ENCODE measurements at regions not wholly inside any gene's neighbourhood (a gene's known extent, or its start where the extent isn't known, plus 50 kb on each side); places are given as distances from the start of the nearest gene placed in this dataset.

DNA sequence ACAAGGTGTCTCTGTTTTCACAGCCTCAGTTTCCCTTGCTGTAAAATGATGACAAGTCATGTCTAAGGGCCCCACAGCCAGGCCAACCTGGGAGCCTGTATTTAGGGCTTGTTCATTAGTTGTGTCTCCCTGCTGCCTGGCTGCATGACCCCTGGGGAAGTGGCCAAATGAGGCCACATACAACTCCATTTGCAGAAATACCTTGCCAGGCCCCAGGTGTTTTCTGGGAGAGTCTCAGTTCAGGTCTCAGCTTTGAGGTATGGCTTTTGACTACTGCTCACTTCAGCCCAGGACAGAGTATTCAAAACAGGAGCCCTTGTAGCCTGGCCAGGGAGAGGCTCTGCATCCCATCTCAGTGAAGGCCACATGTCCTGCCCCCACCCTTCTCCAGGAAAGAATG is 202.5 kb upstream of the MAMLD1 start:
- no peak for TF ChIP-seq EZH2 (IDR thresholded peaks at IDR 0.05; ENCODE audit: borderline replicate concordance)
- TF ChIP-seq, protein P1, sequence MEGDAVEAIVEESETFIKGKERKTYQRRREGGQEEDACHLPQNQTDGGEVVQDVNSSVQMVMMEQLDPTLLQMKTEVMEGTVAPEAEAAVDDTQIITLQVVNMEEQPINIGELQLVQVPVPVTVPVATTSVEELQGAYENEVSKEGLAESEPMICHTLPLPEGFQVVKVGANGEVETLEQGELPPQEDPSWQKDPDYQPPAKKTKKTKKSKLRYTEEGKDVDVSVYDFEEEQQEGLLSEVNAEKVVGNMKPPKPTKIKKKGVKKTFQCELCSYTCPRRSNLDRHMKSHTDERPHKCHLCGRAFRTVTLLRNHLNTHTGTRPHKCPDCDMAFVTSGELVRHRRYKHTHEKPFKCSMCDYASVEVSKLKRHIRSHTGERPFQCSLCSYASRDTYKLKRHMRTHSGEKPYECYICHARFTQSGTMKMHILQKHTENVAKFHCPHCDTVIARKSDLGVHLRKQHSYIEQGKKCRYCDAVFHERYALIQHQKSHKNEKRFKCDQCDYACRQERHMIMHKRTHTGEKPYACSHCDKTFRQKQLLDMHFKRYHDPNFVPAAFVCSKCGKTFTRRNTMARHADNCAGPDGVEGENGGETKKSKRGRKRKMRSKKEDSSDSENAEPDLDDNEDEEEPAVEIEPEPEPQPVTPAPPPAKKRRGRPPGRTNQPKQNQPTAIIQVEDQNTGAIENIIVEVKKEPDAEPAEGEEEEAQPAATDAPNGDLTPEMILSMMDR (IDR thresholded peaks at IDR 0.05; ENCODE audit: poor library complexity) = no peak
- TF ChIP-seq EZH2phosphoT487 (IDR thresholded peaks at IDR 0.05; ENCODE audit: low read depth, severe bottlenecking, unreplicated experiment) = no peak
- no peaks in the 10 kb centered on the region for H3K27me3 ChIP-seq
- H3K4me3 ChIP-seq = no peak overlapping the region
- no peaks in the 10 kb centered on the region for H3K4me1 ChIP-seq (ENCODE audit: insufficient read depth)
- no peak overlapping the region for H3K27ac ChIP-seq
- no peaks in the 10 kb centered on the region for H3K36me3 ChIP-seq (replicated peaks; ENCODE audit: insufficient read depth, low read depth)
- H3K79me2 ChIP-seq = no peaks in the 10 kb centered on the region
- H3K9me2 ChIP-seq (replicated peaks; ENCODE audit: insufficient read depth) = no peaks in the 10 kb centered on the region
- no peak for DNase-seq (ENCODE audit: low spot score)
- H3K9me3 ChIP-seq (ENCODE audit: low read depth) = no peaks in the 10 kb centered on the region
- H4K20me1 ChIP-seq (ENCODE audit: insufficient read depth, poor library complexity, severe bottlenecking) = no peaks in the 10 kb centered on the region
- no peak overlapping the region for H2AFZ ChIP-seq
- H3K4me2 ChIP-seq = no peak overlapping the region

DNA sequence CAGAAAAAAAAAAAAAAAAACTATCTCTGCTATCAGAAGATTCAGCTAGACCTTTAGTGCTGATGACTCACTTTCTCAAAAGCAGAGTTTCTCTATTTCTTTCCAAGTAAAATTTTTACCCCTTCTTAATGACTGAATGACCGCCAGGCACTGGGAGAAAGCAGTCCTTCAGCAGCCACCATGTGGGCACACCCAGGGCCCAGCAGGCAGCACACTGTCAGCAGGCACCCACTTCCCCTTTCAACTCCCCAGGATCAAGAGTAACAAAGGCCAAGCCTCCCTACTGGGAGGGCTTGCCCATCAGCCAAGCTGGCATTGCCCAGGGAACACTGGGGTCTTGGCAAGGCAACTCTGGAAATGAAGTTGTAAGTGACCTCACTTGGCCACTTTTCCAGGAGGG is 201.9 kb upstream of the MAMLD1 start:
- 63% methylated on average over 1 of the region's 1 CpG for WGBS (ENCODE audit: low lambda C conversion rate, missing lambda C conversion rate)
- Histone ChIP-seq H3K27me3 (no peaks in the 10 kb centered on the region), H3K4me1 (ENCODE audit: insufficient read depth) (no peaks in the 10 kb centered on the region), H4K20me1 (ENCODE audit: insufficient read depth, poor library complexity, severe bottlenecking) (no peaks in the 10 kb centered on the region), H2AFZ (no peak overlapping the region), H3K79me2 (no peaks in the 10 kb centered on the region), H3K36me3 (replicated peaks; ENCODE audit: insufficient read depth, low read depth) (no peaks in the 10 kb centered on the region), H3K4me3 (no peak overlapping the region), H3K27ac (no peak overlapping the region), H3K4me2 (no peak overlapping the region), H3K9me2 (replicated peaks; ENCODE audit: insufficient read depth) (no peaks in the 10 kb centered on the region), H3K9me3 (ENCODE audit: low read depth) (no peaks in the 10 kb centered on the region)
- no peak for DNase-seq (ENCODE audit: low spot score)
- no peak for TF ChIP-seq EZH2phosphoT487 (IDR thresholded peaks at IDR 0.05; ENCODE audit: low read depth, severe bottlenecking, unreplicated experiment)

DNA sequence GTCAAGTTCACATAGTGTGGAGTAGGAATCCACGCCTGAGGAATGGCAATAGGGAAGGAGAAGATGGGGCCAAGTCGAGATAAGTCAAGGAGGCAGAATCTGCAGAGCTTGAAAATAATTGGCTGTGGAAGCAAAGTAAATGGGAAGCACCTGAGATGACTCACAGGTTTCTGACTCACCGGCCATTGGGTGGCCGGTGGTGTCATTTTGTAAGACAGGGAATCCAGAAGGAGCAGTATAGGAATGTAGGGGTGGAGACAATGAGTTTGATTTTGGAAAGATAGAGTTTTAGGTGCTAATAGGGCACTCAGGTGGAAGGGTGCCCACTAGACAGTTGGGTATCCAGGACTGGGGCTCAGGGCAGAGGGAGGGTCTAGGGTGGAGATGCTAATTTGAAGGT is 201.0 kb upstream of the MAMLD1 start:
- 83% methylated on average over 4 of the region's 4 CpGs for WGBS (ENCODE audit: low lambda C conversion rate, missing lambda C conversion rate)
- no peak overlapping the region for H3K27ac ChIP-seq
- TF ChIP-seq EZH2 (IDR thresholded peaks at IDR 0.05; ENCODE audit: borderline replicate concordance) = no peak
- no peak for TF ChIP-seq EZH2phosphoT487 (IDR thresholded peaks at IDR 0.05; ENCODE audit: low read depth, severe bottlenecking, unreplicated experiment)
- TF ChIP-seq, protein P1 (IDR thresholded peaks at IDR 0.05; ENCODE audit: poor library complexity) = no peak
- no peaks in the 10 kb centered on the region for H3K36me3 ChIP-seq (replicated peaks; ENCODE audit: insufficient read depth, low read depth)
- no peak overlapping the region for H2AFZ ChIP-seq
- no peaks in the 10 kb centered on the region for H4K20me1 ChIP-seq (ENCODE audit: insufficient read depth, poor library complexity, severe bottlenecking)
- no peaks in the 10 kb centered on the region for H3K9me2 ChIP-seq (replicated peaks; ENCODE audit: insufficient read depth)
- no peak overlapping the region for H3K4me2 ChIP-seq
- no peak overlapping the region for H3K4me3 ChIP-seq
- DNase-seq (ENCODE audit: low spot score) = no peak
- H3K27me3 ChIP-seq = no peaks in the 10 kb centered on the region
- H3K4me1 ChIP-seq (ENCODE audit: insufficient read depth) = no peaks in the 10 kb centered on the region
- H3K79me2 ChIP-seq = no peaks in the 10 kb centered on the region
- no peaks in the 10 kb centered on the region for H3K9me3 ChIP-seq (ENCODE audit: low read depth)

DNA sequence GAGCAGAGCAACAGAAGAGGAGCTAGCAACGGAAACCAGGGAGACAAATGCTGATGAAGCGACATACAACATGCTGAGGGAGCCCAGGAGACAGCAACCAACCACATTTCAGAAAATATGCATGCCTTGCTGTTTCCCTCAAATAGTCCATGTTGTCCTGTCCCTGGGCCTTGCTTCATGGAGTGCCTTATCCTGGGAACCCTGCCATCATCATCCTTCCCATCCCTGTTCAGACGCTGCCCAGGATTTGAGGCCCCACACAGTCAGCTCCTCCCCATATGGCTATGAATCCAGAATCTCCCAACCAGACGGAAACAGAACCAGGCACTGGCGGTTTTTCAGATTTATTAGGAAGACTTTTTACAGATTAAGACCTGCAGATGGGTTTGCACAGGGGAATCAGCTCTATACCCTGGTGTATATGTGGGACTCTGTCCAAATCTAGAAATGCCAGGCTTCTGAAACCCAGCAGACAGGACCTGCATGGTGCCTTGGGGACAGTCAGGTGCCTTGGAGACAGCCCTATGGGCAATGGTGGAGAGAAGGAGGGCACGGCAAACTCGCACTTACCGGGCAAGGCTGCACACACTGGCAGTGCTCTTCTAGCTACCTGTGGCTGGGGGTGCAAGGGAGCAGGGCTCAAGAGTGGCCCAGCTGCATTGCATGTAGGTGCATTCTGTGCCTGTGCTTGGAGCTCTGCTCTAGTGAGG is 199.7 kb upstream of the MAMLD1 start:
- Histone ChIP-seq H3K4me3 (no peak overlapping the region), H3K4me1 (ENCODE audit: insufficient read depth) (no peaks in the 10 kb centered on the region), H3K9me2 (replicated peaks; ENCODE audit: insufficient read depth) (no peaks in the 10 kb centered on the region), H3K4me2 (no peak overlapping the region), H3K27ac (no peak overlapping the region), H3K27me3 (no peaks in the 10 kb centered on the region), H4K20me1 (ENCODE audit: insufficient read depth, poor library complexity, severe bottlenecking) (no peaks in the 10 kb centered on the region), H3K79me2 (no peaks in the 10 kb centered on the region), H3K9me3 (ENCODE audit: low read depth) (no peaks in the 10 kb centered on the region), H3K36me3 (replicated peaks; ENCODE audit: insufficient read depth, low read depth) (no peaks in the 10 kb centered on the region), H2AFZ (no peak overlapping the region)
- DNase-seq (ENCODE audit: low spot score) = no peak
- no peak for TF ChIP-seq EZH2 (IDR thresholded peaks at IDR 0.05; ENCODE audit: borderline replicate concordance)
- TF ChIP-seq EZH2phosphoT487 (IDR thresholded peaks at IDR 0.05; ENCODE audit: low read depth, severe bottlenecking, unreplicated experiment) = no peak
- TF ChIP-seq, protein P1 (IDR thresholded peaks at IDR 0.05; ENCODE audit: poor library complexity) = no peak
- WGBS (ENCODE audit: low lambda C conversion rate, missing lambda C conversion rate) = 79% methylated on average over 8 of the region's 8 CpGs
